Keratinocyte (primary cell): ENCODE measurements at regions not wholly inside any gene's neighbourhood (a gene's known extent, or its start where the extent isn't known, plus 50 kb on each side); places are given as distances from the start of the nearest gene placed in this dataset.

Experiments
- CTCF ChIP-seq, 3 experiments: IDR thresholded peaks in 1 of 3; conservative IDR thresholded peaks in 1 of 3; optimal IDR thresholded peaks in 1 of 3; 2 replicates in 2 of 3; 3 replicates in 1 of 3; pipeline versions ENCODE3 to v1.5.1; 2011; ENCODE audit warnings: low read length in 3 of 3, mild to moderate bottlenecking in 3 of 3, moderate library complexity in 2 of 3, control low read depth in 1 of 3, inconsistent platforms in 1 of 3; ENCODE audit not compliant: insufficient read depth in 2 of 3; ENCODE audit errors: extremely low read depth in 1 of 3
- EZH2 ChIP-seq: IDR thresholded peaks from one replicate; pipeline ENCODE4 v1.6.1; 2012; ENCODE audit warnings: inconsistent platforms, mild to moderate bottlenecking, low read length, moderate library complexity

- TF ChIP-seq CTCF (optimal IDR thresholded peaks at IDR 0.05 in 1 of 3, IDR thresholded peaks at IDR 0.05 in 1 of 3, conservative IDR thresholded peaks at IDR 0.05 in 1 of 3; ENCODE audit: extremely low read depth in 1 of 3, insufficient read depth in 2 of 3, low read length in 3 of 3): no peak
- no peak for TF ChIP-seq EZH2
These were observed 233.9 kb upstream of the CSNK1A1L start for GRCh38 chr13:37339386-37339735.
